ENCODE measurements at regions not wholly inside any gene's neighbourhood (a gene's known extent, or its start where the extent isn't known, plus 50 kb on each side); places are given as distances from the start of the nearest gene placed in this dataset.

- TF ChIP-seq CTCF (IDR thresholded peaks at IDR 0.05; ENCODE audit: insufficient read depth, low read length, poor library complexity, severe bottlenecking) (no peak), EZH2phosphoT487 (conservative IDR thresholded peaks at IDR 0.05; ENCODE audit: low read length) (no peak)
Observed at GRCh38 chr7:112864380-112864779, 74.2 kb upstream of the TMEM168 start.

All from SU-DHL-6 (cell line).